SU-DHL-6 (cell line): ENCODE measurements at regions not wholly inside any gene's neighbourhood (a gene's known extent, or its start where the extent isn't known, plus 50 kb on each side); places are given as distances from the start of the nearest gene placed in this dataset.

ENCODE experiments used
- H2AFZ ChIP-seq: fragments of 200-600 bp; sonication (generic); 2 replicates; pipeline ENCODE4 v1.6.1; 2014; ENCODE audit warnings: low read depth, mild to moderate bottlenecking, moderate library complexity, mixed read lengths, antibody characterized with exemption, low read length; ENCODE audit not compliant: severe bottlenecking
- H3F3A ChIP-seq: fragments of 200-600 bp; shearing (Covaris generic); 2 replicates; pipeline ENCODE4 v1.6.0; 2016; ENCODE audit warnings: antibody characterized with exemption, mild to moderate bottlenecking; ENCODE audit not compliant: insufficient read depth
- H3K27ac ChIP-seq: fragments of 200-600 bp; sonication (generic); 2 replicates; pipeline ENCODE4 v1.5.1; 2016; ENCODE audit warnings: low read depth, mild to moderate bottlenecking, low read length, moderate library complexity, mixed read lengths
- H3K27me3 ChIP-seq: fragments of 200-600 bp; sonication (generic), shearing (Covaris generic); 2 replicates; pipeline ENCODE4 v1.6.0; 2014; ENCODE audit warnings: mild to moderate bottlenecking, low read length
- H3K36me3 ChIP-seq: fragments of 200-600 bp; sonication (generic); 2 replicates; pipeline ENCODE4 v1.6.1; 2014; ENCODE audit warnings: mild to moderate bottlenecking, low read length, mixed read lengths
- H3K4me2 ChIP-seq: fragments of 300-600, 200-600 bp; shearing (Covaris generic), sonication (generic); 2 replicates; pipeline ENCODE4 v1.6.0; 2014; ENCODE audit warnings: low read length, low read depth, mild to moderate bottlenecking; ENCODE audit not compliant: poor library complexity, severe bottlenecking
- H3K4me3 ChIP-seq: fragments of 200-600 bp; sonication (generic); 2 replicates; pipeline ENCODE4 v1.5.1; 2014; ENCODE audit warnings: antibody characterized with exemption, low read length, mild to moderate bottlenecking, mixed read lengths; ENCODE audit not compliant: insufficient read depth, poor library complexity, severe bottlenecking
- H3K79me2 ChIP-seq: fragments of 200-600 bp; sonication (generic); 2 replicates; pipeline ENCODE4 v1.6.1; 2014; ENCODE audit warnings: mild to moderate bottlenecking, low read length, moderate library complexity; ENCODE audit not compliant: insufficient read depth
- H3K9ac ChIP-seq: fragments of 200-600 bp; sonication (generic); 2 replicates; pipeline ENCODE4 v1.7.0; 2014; ENCODE audit warnings: mild to moderate bottlenecking, low read length
- H3K9me2 ChIP-seq: fragments of 200-600 bp; sonication (generic); replicated peaks from 2 replicates; pipeline ENCODE4 v1.6.1; 2014; ENCODE audit warnings: low read length; ENCODE audit not compliant: insufficient read depth
- H3K9me3 ChIP-seq: fragments of 200-600 bp; sonication (generic); 2 replicates; pipeline ENCODE4 v1.6.1; 2014; ENCODE audit warnings: low read length, mixed read lengths; ENCODE audit not compliant: insufficient read depth
- H4K20me1 ChIP-seq: fragments of 200-600 bp; sonication (generic); 2 replicates; pipeline ENCODE4 v1.6.1; 2014; ENCODE audit warnings: low read depth, mild to moderate bottlenecking, antibody characterized with exemption, low read length, moderate library complexity, mixed read lengths
- EZH2phosphoT487 ChIP-seq: fragments of 200-600 bp; sonication (generic), shearing (Covaris generic); conservative IDR thresholded peaks from 2 replicates; pipeline ENCODE4 v1.6.1; 2018; ENCODE audit warnings: mild to moderate bottlenecking, antibody characterized with exemption, low read length, moderate library complexity, mixed read lengths
- TF ChIP-seq, protein P1 (sequence below): fragments of 200-600 bp; sonication (generic); IDR thresholded peaks from one replicate; pipeline ENCODE4 v1.5.1; 2017; ENCODE audit warnings: antibody characterized with exemption, mild to moderate bottlenecking, low read length, moderate library complexity; ENCODE audit not compliant: insufficient read depth, poor library complexity, severe bottlenecking

DNA sequence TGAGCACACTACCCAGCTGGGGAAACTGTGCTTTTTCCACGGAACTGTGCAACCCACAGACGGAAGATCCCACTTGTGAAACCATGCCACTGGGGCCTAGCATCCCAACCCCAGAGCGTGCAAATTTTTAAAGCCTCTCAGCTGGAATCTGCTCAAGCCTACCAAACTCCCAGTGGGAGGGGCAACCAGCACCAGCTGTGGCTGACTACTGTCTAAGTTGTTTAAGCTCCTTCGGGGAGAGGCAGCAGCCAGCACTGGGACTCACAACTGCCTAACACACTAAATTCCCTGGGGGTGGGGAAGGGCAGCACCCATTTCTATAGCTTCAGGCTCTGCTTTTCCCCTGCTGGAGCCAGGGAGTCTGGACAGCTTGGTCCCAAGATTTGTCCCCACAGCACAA is 287.6 kb upstream of the MSX2 start:
- no peak overlapping the region for H3K27ac ChIP-seq
- no peak for TF ChIP-seq EZH2phosphoT487
- TF ChIP-seq, protein P1, sequence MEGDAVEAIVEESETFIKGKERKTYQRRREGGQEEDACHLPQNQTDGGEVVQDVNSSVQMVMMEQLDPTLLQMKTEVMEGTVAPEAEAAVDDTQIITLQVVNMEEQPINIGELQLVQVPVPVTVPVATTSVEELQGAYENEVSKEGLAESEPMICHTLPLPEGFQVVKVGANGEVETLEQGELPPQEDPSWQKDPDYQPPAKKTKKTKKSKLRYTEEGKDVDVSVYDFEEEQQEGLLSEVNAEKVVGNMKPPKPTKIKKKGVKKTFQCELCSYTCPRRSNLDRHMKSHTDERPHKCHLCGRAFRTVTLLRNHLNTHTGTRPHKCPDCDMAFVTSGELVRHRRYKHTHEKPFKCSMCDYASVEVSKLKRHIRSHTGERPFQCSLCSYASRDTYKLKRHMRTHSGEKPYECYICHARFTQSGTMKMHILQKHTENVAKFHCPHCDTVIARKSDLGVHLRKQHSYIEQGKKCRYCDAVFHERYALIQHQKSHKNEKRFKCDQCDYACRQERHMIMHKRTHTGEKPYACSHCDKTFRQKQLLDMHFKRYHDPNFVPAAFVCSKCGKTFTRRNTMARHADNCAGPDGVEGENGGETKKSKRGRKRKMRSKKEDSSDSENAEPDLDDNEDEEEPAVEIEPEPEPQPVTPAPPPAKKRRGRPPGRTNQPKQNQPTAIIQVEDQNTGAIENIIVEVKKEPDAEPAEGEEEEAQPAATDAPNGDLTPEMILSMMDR = no peak
- no peaks in the 10 kb centered on the region for H3K79me2 ChIP-seq
- H3K9ac ChIP-seq = no peak overlapping the region
- H3K36me3 ChIP-seq = no peaks in the 10 kb centered on the region
- H2AFZ ChIP-seq = no peak overlapping the region
- no peak overlapping the region for H3K4me2 ChIP-seq
- H4K20me1 ChIP-seq = no peaks in the 10 kb centered on the region
- no peaks in the 10 kb centered on the region for H3K9me3 ChIP-seq
- H3K9me2 ChIP-seq = no peaks in the 10 kb centered on the region
- H3F3A ChIP-seq = no peaks in the 10 kb centered on the region
- H3K27me3 ChIP-seq = no peaks in the 10 kb centered on the region
- no peak overlapping the region for H3K4me3 ChIP-seq

DNA sequence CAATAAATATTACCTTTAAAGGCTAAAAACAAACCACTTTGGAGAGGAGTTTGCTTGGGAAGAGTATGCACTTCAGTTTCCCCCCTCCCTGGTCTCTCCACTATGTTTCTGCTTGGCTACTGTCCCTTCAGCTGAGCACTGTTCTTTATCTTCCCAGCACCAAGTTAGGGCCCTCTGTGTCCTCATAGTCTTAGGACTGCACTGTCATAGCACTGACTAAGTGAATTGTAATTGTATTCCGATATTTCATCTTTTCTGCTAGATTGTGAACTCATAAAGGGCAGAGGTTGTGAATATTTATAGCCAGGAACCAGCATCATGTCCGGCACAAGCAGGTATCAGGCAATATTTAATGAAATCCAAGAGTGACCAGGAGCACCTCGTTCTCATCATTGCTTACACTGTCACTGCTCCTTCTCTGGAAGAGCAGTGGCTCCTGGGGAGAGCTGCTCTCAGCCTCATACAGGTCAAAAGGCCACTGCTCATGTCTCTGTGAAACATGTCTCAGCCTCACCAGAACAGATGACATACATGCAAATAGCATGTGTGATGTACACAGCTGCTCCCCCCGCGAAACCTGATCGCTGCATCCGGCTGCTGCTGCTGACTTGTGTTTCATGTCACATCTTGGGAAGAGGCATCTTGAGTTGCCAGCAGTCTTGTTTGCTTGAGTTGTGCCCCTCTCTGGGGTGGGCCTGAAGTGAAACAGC is 279.7 kb upstream of the MSX2 start:
- H2AFZ ChIP-seq = no peak overlapping the region
- H3K9me3 ChIP-seq = no peaks in the 10 kb centered on the region
- H3K36me3 ChIP-seq = no peaks in the 10 kb centered on the region
- no peaks in the 10 kb centered on the region for H4K20me1 ChIP-seq
- no peak overlapping the region for H3K9ac ChIP-seq
- no peaks in the 10 kb centered on the region for H3K79me2 ChIP-seq
- no peaks in the 10 kb centered on the region for H3K9me2 ChIP-seq
- no peak for TF ChIP-seq EZH2phosphoT487
- TF ChIP-seq, protein P1 = no peak
- H3K4me3 ChIP-seq = no peak overlapping the region
- no peak overlapping the region for H3K4me2 ChIP-seq
- no peaks in the 10 kb centered on the region for H3K27me3 ChIP-seq
- H3F3A ChIP-seq = no peaks in the 10 kb centered on the region
- H3K27ac ChIP-seq = no peak overlapping the region

DNA sequence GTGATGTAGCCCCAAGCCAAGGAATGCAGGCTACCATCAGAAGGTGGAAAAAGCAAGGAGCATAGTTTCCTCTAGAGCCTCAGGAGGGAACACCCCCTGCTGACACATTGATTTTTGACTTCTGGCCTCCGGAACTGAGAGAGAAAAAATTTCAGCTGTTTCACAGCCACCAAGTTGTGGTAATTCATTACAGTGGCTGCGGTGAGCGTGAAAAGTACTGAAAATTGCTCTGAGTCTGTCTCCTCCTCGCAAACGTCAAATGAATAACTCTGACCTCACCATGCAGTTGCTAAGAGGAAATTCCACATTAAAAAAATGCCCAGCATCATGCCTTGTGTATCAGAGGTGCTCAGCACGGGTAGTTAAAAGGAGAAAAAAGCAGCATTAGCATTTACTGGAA is 277.9 kb upstream of the MSX2 start:
- H3K4me3 ChIP-seq = no peak overlapping the region
- H3K27me3 ChIP-seq = peaks cover 2% of the 10 kb centered on the region; the same call in 1 of the 2 replicates
- H3K36me3 ChIP-seq = no peaks in the 10 kb centered on the region

More for the DNA sequence above, 277.9 kb upstream of the MSX2 start:
- no peaks in the 10 kb centered on the region for H3K9me2 ChIP-seq
- TF ChIP-seq, protein P1 = no peak
- no peak for TF ChIP-seq EZH2phosphoT487
- H3K4me2 ChIP-seq = no peak overlapping the region
- no peaks in the 10 kb centered on the region for H4K20me1 ChIP-seq
- no peaks in the 10 kb centered on the region for H3K79me2 ChIP-seq
- no peaks in the 10 kb centered on the region for H3K9me3 ChIP-seq
- H2AFZ ChIP-seq = no peak overlapping the region
- H3K9ac ChIP-seq = no peak overlapping the region
- H3F3A ChIP-seq = no peaks in the 10 kb centered on the region
- H3K27ac ChIP-seq = no peak overlapping the region
